ENCODE measurements at regions not wholly inside any gene's neighbourhood (a gene's known extent, or its start where the extent isn't known, plus 50 kb on each side); places are given as distances from the start of the nearest gene placed in this dataset.

DNA sequence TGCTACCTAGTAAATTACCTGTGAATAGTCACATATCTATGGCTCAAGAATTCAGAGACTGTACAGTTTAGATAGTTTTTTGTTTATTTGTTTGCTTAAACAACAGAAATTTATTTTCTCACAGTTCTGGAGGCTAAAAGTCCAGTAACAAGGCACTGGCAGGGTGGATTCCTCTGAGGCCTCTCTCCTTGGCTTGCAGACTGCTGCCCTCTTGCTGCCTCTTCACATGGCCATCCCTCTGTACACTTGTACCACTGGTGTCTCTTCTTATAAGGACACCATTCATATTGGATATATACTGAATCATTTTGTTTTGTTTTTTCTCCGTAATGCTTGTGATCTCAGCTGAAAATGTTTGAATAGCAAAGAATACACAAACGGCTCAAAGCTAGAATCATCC, 56.4 kb upstream of the MIR17HG start:
- Histone ChIP-seq H3K36me3 (ENCODE audit: control insufficient read depth in 1 of 2, insufficient read depth in 2 of 2, low read length in 2 of 2) (no peaks in the 10 kb centered on the region), H3K9ac (ENCODE audit: low read length) (no peak overlapping the region), H3K79me2 (ENCODE audit: insufficient read depth, low read length) (no peaks in the 10 kb centered on the region), H4K20me1 (ENCODE audit: insufficient read depth) (no peaks in the 10 kb centered on the region), H3K27ac (ENCODE audit: low read depth, low read length) (no peak overlapping the region), H3K27me3 (ENCODE audit: insufficient read depth, low read length) (no peaks in the 10 kb centered on the region), H2AFZ (ENCODE audit: low read depth, low read length, poor library complexity, severe bottlenecking) (no peak overlapping the region), H3K9me2 (ENCODE audit: insufficient read depth) (no peaks in the 10 kb centered on the region), H3K4me2 (ENCODE audit: low read length) (no peak overlapping the region), H3K9me3 (ENCODE audit: control insufficient read depth in 1 of 2, insufficient read depth in 1 of 2, low read depth in 1 of 2, low read length in 2 of 2) (no peaks in the 10 kb centered on the region), H3K4me3 (replicated peaks in 1 of 2; ENCODE audit: low read depth in 1 of 2, low read length in 2 of 2) (no peak overlapping the region), H3K4me1 (ENCODE audit: control insufficient read depth in 1 of 2, insufficient read depth in 2 of 2, low read length in 2 of 2) (no peaks in the 10 kb centered on the region)
- TF ChIP-seq JUND (IDR thresholded peaks at IDR 0.05) (no peak), POLR2A (IDR thresholded peaks at IDR 0.05; ENCODE audit: borderline replicate concordance, extremely low read depth, insufficient read depth, insufficient read length) (no peak), YY1 (IDR thresholded peaks at IDR 0.05; ENCODE audit: extremely low read depth, insufficient replicate concordance, low read depth, low read length) (no peak), EZH2phosphoT487 (IDR thresholded peaks at IDR 0.05; ENCODE audit: borderline replicate concordance) (no peak), ZFX (IDR thresholded peaks at IDR 0.05) (no peak), RAD21 (IDR thresholded peaks at IDR 0.05; ENCODE audit: low read depth) (no peak), SP1 (IDR thresholded peaks at IDR 0.05; ENCODE audit: low read depth) (no peak), ZNF274 (IDR thresholded peaks at IDR 0.05; ENCODE audit: low read depth, low read length) (no peak), ELF1 (IDR thresholded peaks at IDR 0.05; ENCODE audit: borderline replicate concordance, low read depth) (no peak), EZH2 (IDR thresholded peaks at IDR 0.05) (no peak)
- TF ChIP-seq, protein P1, sequence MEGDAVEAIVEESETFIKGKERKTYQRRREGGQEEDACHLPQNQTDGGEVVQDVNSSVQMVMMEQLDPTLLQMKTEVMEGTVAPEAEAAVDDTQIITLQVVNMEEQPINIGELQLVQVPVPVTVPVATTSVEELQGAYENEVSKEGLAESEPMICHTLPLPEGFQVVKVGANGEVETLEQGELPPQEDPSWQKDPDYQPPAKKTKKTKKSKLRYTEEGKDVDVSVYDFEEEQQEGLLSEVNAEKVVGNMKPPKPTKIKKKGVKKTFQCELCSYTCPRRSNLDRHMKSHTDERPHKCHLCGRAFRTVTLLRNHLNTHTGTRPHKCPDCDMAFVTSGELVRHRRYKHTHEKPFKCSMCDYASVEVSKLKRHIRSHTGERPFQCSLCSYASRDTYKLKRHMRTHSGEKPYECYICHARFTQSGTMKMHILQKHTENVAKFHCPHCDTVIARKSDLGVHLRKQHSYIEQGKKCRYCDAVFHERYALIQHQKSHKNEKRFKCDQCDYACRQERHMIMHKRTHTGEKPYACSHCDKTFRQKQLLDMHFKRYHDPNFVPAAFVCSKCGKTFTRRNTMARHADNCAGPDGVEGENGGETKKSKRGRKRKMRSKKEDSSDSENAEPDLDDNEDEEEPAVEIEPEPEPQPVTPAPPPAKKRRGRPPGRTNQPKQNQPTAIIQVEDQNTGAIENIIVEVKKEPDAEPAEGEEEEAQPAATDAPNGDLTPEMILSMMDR (IDR thresholded peaks at IDR 0.05 in 2 of 3, conservative IDR thresholded peaks at IDR 0.05 in 1 of 3; ENCODE audit: borderline replicate concordance in 1 of 3, insufficient read depth in 1 of 3, low read depth in 2 of 3, low read length in 2 of 3), result no peak
- TF ChIP-seq, protein P2, sequence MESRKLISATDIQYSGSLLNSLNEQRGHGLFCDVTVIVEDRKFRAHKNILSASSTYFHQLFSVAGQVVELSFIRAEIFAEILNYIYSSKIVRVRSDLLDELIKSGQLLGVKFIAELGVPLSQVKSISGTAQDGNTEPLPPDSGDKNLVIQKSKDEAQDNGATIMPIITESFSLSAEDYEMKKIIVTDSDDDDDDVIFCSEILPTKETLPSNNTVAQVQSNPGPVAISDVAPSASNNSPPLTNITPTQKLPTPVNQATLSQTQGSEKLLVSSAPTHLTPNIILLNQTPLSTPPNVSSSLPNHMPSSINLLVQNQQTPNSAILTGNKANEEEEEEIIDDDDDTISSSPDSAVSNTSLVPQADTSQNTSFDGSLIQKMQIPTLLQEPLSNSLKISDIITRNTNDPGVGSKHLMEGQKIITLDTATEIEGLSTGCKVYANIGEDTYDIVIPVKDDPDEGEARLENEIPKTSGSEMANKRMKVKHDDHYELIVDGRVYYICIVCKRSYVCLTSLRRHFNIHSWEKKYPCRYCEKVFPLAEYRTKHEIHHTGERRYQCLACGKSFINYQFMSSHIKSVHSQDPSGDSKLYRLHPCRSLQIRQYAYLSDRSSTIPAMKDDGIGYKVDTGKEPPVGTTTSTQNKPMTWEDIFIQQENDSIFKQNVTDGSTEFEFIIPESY (IDR thresholded peaks at IDR 0.05; ENCODE audit: extremely low read depth, insufficient replicate concordance, low read length), result no peak
- TF ChIP-seq, protein P3, sequence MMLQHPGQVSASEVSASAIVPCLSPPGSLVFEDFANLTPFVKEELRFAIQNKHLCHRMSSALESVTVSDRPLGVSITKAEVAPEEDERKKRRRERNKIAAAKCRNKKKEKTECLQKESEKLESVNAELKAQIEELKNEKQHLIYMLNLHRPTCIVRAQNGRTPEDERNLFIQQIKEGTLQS (IDR thresholded peaks at IDR 0.05), result no peak
- TF ChIP-seq, protein P4, sequence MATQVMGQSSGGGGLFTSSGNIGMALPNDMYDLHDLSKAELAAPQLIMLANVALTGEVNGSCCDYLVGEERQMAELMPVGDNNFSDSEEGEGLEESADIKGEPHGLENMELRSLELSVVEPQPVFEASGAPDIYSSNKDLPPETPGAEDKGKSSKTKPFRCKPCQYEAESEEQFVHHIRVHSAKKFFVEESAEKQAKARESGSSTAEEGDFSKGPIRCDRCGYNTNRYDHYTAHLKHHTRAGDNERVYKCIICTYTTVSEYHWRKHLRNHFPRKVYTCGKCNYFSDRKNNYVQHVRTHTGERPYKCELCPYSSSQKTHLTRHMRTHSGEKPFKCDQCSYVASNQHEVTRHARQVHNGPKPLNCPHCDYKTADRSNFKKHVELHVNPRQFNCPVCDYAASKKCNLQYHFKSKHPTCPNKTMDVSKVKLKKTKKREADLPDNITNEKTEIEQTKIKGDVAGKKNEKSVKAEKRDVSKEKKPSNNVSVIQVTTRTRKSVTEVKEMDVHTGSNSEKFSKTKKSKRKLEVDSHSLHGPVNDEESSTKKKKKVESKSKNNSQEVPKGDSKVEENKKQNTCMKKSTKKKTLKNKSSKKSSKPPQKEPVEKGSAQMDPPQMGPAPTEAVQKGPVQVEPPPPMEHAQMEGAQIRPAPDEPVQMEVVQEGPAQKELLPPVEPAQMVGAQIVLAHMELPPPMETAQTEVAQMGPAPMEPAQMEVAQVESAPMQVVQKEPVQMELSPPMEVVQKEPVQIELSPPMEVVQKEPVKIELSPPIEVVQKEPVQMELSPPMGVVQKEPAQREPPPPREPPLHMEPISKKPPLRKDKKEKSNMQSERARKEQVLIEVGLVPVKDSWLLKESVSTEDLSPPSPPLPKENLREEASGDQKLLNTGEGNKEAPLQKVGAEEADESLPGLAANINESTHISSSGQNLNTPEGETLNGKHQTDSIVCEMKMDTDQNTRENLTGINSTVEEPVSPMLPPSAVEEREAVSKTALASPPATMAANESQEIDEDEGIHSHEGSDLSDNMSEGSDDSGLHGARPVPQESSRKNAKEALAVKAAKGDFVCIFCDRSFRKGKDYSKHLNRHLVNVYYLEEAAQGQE (IDR thresholded peaks at IDR 0.05; ENCODE audit: low read depth), result no peak
- intact Hi-C loops (cut with micrococcal nuclease), result no loop called here
- no peak for DNase-seq (ENCODE audit: low read depth, low spot score)
- no TSS peak for BruUV-seq (replicated peaks)
- ChIA-PET RAD21 (ENCODE audit: low non-redundant PET in 1 of 2, low total read pairs in 2 of 2, uncharacterized antibody in 2 of 2, unreplicated experiment in 2 of 2) (no interaction called here), CTCF (no interaction called here), POLR2A (no interaction called here)
- ATAC-seq, result no peak

All from HCT116 (cell line).